WTC11 (cell line): ENCODE measurements at regions not wholly inside any gene's neighbourhood (a gene's known extent, or its start where the extent isn't known, plus 50 kb on each side); places are given as distances from the start of the nearest gene placed in this dataset.
A peak's percentile ranks its signal among the peaks of the same experiment; 100 is the strongest.

ENCODE experiments used
- ATAC-seq: fragments of 200-7000 bp; cut with Tn5 transposase; 2 replicates; pipeline ENCODE4 v1.10.0; 2021; ENCODE audit warnings: mild to moderate bottlenecking, moderate library complexity
- CTCF ChIA-PET: fragments of 300-600 bp; sonication (Branson Sonifier 250); formaldehyde crosslinking; loops from one replicate; lab custom pipeline; 2021; ENCODE audit warnings: antibody characterized with exemption; lab: Charles Lee
- POLR2A ChIA-PET: fragments of 350-600 bp; sonication (Branson Sonifier 250); formaldehyde crosslinking; loops from one replicate; lab custom pipeline; 2021; ENCODE audit warnings: antibody characterized with exemption; lab: Charles Lee
- DNase-seq: peaks from one replicate; pipeline ENCODE4 v3.0.0; 2021; ENCODE audit warnings: low spot score
- H3K27ac Mint-ChIP-seq: 2 replicates; pipeline ENCODE4 v1.8.0; 2021; ENCODE audit warnings: mixed read lengths
- H3K27me3 Mint-ChIP-seq: 2 replicates; pipeline ENCODE4 v1.8.0; 2021; ENCODE audit warnings: low read depth, mild to moderate bottlenecking, moderate library complexity, mixed read lengths
- H3K36me3 Mint-ChIP-seq: 2 replicates; pipeline ENCODE4 v1.8.0; 2021; ENCODE audit warnings: mixed read lengths
- H3K4me1 Mint-ChIP-seq: 2 replicates; pipeline ENCODE4 v1.8.0; 2022; ENCODE audit warnings: mixed read lengths
- H3K4me3 Mint-ChIP-seq: 2 replicates; pipeline ENCODE4 v1.8.0; 2021; ENCODE audit warnings: mild to moderate bottlenecking, moderate library complexity, mixed read lengths
- H3K9me3 Mint-ChIP-seq: 2 replicates; pipeline ENCODE4 v1.8.0; 2021; ENCODE audit warnings: mixed read lengths
- ATF2 ChIP-seq: sonication (generic); formaldehyde crosslinking; IDR thresholded peaks from 2 replicates; pipeline ENCODE4 v1.8.1; 2022; ENCODE audit warnings: low read depth, missing genetic modification reagents, borderline replicate concordance
- CBFB ChIP-seq: sonication (generic); formaldehyde crosslinking; IDR thresholded peaks from 2 replicates; pipeline ENCODE4 v1.8.1; 2022; ENCODE audit warnings: mild to moderate bottlenecking, low read depth, missing genetic modification reagents
- FOXK1 ChIP-seq: sonication (generic); formaldehyde crosslinking; IDR thresholded peaks from 2 replicates; pipeline ENCODE4 v1.8.0; 2022; ENCODE audit warnings: mild to moderate bottlenecking, moderate library complexity, missing genetic modification reagents
- GTF2I ChIP-seq: fragments of 250-450 bp; sonication (Bioruptor Pico); conservative IDR thresholded peaks from 2 replicates; pipeline ENCODE4 v1.4.0; 2021; ENCODE audit warnings: mild to moderate bottlenecking
- PRRX2 ChIP-seq: fragments of 250-450 bp; sonication (Bioruptor Pico); IDR thresholded peaks from 2 replicates; pipeline ENCODE4 v1.8.0; 2021; ENCODE audit warnings: mild to moderate bottlenecking
- SMAD3 ChIP-seq: sonication (generic); formaldehyde crosslinking; IDR thresholded peaks from 2 replicates; pipeline ENCODE4 v1.8.0; 2022; ENCODE audit warnings: missing genetic modification reagents, mild to moderate bottlenecking, borderline replicate concordance
- USF1 ChIP-seq: sonication (generic); formaldehyde crosslinking; IDR thresholded peaks from 2 replicates; pipeline ENCODE4 v1.8.0; 2022; ENCODE audit warnings: mild to moderate bottlenecking, missing genetic modification reagents
- ZNF263 ChIP-seq: sonication (generic); formaldehyde crosslinking; IDR thresholded peaks from 2 replicates; pipeline ENCODE4 v1.8.1; 2022; ENCODE audit warnings: low read depth, mild to moderate bottlenecking, moderate library complexity, missing genetic modification reagents
- ZNF671 ChIP-seq: fragments of 250-450 bp; sonication (Bioruptor Pico); IDR thresholded peaks from 2 replicates; pipeline ENCODE4 v1.8.0; 2021; ENCODE audit warnings: mild to moderate bottlenecking
- TF ChIP-seq, protein P1 (sequence below): fragments of 250-450 bp; sonication (Bioruptor Pico); IDR thresholded peaks from 2 replicates; pipeline ENCODE4 v1.9.0; 2021; ENCODE audit warnings: mild to moderate bottlenecking, borderline replicate concordance
- TF ChIP-seq, protein P2 (sequence below): sonication (generic); formaldehyde crosslinking; IDR thresholded peaks from 2 replicates; pipeline ENCODE4 v1.8.1; 2023; ENCODE audit warnings: mild to moderate bottlenecking, missing genetic modification reagents, moderate library complexity
- TF ChIP-seq, protein P3 (sequence below): fragments of 200-600 bp; IDR thresholded peaks from 2 replicates; pipeline ENCODE4 v1.8.0; 2022; ENCODE audit warnings: antibody characterized with exemption
- TF ChIP-seq, protein P4 (sequence below): sonication (generic); formaldehyde crosslinking; IDR thresholded peaks from 2 replicates; pipeline ENCODE4 v1.8.1; 2023; ENCODE audit warnings: mild to moderate bottlenecking, missing genetic modification reagents, moderate library complexity

DNA sequence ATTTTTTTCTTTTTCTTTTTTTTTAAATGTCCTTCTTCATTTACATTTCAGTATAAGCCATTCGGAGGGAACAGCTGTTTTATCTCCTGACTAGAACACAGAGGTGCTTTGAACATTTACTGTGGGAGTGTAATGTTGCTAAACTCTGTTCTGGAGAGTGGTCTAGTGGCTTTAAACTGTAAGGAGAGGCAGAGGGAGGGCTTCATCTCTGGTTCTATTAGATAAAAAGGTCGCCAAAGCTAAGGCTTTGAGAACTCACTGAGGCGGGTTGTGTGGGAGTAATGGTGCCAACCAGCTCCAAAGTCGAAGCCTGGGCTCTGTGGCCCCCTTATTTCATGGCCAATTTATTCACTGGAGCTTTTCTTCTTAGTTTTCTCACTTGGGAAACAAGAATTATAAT is 133.2 kb downstream of the ANXA2 start (continued):
- TF ChIP-seq, protein P1, sequence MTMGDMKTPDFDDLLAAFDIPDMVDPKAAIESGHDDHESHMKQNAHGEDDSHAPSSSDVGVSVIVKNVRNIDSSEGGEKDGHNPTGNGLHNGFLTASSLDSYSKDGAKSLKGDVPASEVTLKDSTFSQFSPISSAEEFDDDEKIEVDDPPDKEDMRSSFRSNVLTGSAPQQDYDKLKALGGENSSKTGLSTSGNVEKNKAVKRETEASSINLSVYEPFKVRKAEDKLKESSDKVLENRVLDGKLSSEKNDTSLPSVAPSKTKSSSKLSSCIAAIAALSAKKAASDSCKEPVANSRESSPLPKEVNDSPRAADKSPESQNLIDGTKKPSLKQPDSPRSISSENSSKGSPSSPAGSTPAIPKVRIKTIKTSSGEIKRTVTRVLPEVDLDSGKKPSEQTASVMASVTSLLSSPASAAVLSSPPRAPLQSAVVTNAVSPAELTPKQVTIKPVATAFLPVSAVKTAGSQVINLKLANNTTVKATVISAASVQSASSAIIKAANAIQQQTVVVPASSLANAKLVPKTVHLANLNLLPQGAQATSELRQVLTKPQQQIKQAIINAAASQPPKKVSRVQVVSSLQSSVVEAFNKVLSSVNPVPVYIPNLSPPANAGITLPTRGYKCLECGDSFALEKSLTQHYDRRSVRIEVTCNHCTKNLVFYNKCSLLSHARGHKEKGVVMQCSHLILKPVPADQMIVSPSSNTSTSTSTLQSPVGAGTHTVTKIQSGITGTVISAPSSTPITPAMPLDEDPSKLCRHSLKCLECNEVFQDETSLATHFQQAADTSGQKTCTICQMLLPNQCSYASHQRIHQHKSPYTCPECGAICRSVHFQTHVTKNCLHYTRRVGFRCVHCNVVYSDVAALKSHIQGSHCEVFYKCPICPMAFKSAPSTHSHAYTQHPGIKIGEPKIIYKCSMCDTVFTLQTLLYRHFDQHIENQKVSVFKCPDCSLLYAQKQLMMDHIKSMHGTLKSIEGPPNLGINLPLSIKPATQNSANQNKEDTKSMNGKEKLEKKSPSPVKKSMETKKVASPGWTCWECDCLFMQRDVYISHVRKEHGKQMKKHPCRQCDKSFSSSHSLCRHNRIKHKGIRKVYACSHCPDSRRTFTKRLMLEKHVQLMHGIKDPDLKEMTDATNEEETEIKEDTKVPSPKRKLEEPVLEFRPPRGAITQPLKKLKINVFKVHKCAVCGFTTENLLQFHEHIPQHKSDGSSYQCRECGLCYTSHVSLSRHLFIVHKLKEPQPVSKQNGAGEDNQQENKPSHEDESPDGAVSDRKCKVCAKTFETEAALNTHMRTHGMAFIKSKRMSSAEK (CRISPR knock-in tag), result no peak
- no peak for TF ChIP-seq ATF2 (CRISPR knock-in tag)
- no peak for TF ChIP-seq CBFB (CRISPR knock-in tag)
- TF ChIP-seq ZNF671 (CRISPR knock-in tag), result no peak
- TF ChIP-seq ZNF263 (CRISPR knock-in tag), result no peak
- TF ChIP-seq GTF2I (CRISPR knock-in tag), result no peak
- TF ChIP-seq, protein P2, sequence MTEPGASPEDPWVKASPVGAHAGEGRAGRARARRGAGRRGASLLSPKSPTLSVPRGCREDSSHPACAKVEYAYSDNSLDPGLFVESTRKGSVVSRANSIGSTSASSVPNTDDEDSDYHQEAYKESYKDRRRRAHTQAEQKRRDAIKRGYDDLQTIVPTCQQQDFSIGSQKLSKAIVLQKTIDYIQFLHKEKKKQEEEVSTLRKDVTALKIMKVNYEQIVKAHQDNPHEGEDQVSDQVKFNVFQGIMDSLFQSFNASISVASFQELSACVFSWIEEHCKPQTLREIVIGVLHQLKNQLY (CRISPR knock-in tag), result no peak
- TF ChIP-seq, protein P3, sequence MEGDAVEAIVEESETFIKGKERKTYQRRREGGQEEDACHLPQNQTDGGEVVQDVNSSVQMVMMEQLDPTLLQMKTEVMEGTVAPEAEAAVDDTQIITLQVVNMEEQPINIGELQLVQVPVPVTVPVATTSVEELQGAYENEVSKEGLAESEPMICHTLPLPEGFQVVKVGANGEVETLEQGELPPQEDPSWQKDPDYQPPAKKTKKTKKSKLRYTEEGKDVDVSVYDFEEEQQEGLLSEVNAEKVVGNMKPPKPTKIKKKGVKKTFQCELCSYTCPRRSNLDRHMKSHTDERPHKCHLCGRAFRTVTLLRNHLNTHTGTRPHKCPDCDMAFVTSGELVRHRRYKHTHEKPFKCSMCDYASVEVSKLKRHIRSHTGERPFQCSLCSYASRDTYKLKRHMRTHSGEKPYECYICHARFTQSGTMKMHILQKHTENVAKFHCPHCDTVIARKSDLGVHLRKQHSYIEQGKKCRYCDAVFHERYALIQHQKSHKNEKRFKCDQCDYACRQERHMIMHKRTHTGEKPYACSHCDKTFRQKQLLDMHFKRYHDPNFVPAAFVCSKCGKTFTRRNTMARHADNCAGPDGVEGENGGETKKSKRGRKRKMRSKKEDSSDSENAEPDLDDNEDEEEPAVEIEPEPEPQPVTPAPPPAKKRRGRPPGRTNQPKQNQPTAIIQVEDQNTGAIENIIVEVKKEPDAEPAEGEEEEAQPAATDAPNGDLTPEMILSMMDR, result no peak

DNA sequence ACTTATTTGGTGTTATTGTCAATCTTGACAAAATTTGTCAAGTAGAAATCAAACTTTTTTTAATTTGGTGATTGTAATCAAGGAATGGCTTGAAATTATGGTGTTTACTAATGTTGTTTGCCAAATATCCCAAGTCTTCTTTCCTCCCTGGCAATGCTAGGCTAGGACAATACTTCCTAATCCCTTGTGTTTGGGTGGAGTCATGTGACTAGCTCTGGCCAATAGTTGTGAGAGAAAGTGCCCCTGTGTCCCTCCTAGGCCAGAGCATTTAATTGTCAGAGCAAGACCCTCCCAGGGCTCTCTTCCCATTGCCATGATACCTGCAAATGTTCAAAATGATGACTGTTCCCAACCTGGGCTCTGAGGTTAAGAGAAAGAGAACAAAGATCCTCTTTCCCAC is 132.7 kb downstream of the ANXA2 start:
- CTCF ChIA-PET, result interaction anchor here (1.3 to 1.8 kb wide), 2 partner anchors 7 to 85 kb away, joined by 3 to 6 read pairs; no protein-coding TSS in a partner anchor
- H3K36me3 Mint-ChIP-seq, result no peaks in the 10 kb centered on the region
- H3K4me1 Mint-ChIP-seq, result peaks cover 4% of the 10 kb centered on the region
- ATAC-seq (0 out of 2 replicates have a peak, but pooled peaks have one; percentile 47), DNase-seq (no peak)
- H3K27ac Mint-ChIP-seq, result no peak overlapping the region
- H3K4me3 Mint-ChIP-seq, result no peak overlapping the region
- H3K27me3 Mint-ChIP-seq, result no peaks in the 10 kb centered on the region
- POLR2A ChIA-PET, result no interaction called here
- TF ChIP-seq SMAD3 (CRISPR knock-in tag) (no peak), PRRX2 (CRISPR knock-in tag) (no peak), USF1 (CRISPR knock-in tag) (peak; percentile 48)
- TF ChIP-seq, protein P4, sequence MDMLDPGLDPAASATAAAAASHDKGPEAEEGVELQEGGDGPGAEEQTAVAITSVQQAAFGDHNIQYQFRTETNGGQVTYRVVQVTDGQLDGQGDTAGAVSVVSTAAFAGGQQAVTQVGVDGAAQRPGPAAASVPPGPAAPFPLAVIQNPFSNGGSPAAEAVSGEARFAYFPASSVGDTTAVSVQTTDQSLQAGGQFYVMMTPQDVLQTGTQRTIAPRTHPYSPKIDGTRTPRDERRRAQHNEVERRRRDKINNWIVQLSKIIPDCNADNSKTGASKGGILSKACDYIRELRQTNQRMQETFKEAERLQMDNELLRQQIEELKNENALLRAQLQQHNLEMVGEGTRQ (CRISPR knock-in tag), result peak; percentile 67
- H3K9me3 Mint-ChIP-seq, result 0 out of 2 replicates have a peak, but pooled peaks cover 6% of the 10 kb centered on the region

DNA sequence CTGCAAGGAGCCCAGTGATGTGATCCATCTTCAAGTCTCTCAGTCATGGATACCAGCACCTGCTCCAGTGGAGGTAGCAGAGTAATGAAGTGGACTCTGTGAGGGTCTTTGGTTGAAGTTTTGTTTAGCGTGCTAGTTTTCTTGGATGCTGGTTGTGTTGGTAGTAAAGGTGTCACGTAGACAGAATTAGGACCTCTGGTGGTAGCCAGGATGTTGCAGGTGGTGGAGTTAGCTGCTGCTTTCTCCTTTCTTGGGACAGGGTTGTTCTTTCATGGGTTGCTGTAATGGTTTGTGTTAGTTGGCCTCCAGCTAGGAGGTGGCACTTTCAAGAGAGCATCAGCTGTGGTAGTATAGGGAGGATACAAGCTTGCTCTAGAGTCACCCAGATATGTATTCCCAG is 125.2 kb downstream of the ANXA2 start:
- peaks cover 48% of the 10 kb centered on the region for H3K9me3 Mint-ChIP-seq
- H3K27me3 Mint-ChIP-seq, result peaks cover 2% of the 10 kb centered on the region; the same call in 1 of the 2 replicates
- no peaks in the 10 kb centered on the region for H3K4me1 Mint-ChIP-seq
- TF ChIP-seq FOXK1 (CRISPR knock-in tag), result no peak
- TF ChIP-seq, protein P3, result peak; percentile 21; the same call in 1 of the 2 replicates
- ChIA-PET POLR2A (no interaction called here), CTCF (interaction anchor here (0.7 to 1.8 kb wide), 10 partner anchors 8 to 548 kb away, joined by 3 to 6 read pairs (median 3); no protein-coding TSS in a partner anchor)
- no peak overlapping the region for H3K4me3 Mint-ChIP-seq
- H3K27ac Mint-ChIP-seq, result no peak overlapping the region
- ATAC-seq (peak; percentile 65), DNase-seq (no peak)
- H3K36me3 Mint-ChIP-seq, result peaks cover 17% of the 10 kb centered on the region
